ENCODE measurements at regions not wholly inside any gene's neighbourhood (a gene's known extent, or its start where the extent isn't known, plus 50 kb on each side); places are given as distances from the start of the nearest gene placed in this dataset.

DNA sequence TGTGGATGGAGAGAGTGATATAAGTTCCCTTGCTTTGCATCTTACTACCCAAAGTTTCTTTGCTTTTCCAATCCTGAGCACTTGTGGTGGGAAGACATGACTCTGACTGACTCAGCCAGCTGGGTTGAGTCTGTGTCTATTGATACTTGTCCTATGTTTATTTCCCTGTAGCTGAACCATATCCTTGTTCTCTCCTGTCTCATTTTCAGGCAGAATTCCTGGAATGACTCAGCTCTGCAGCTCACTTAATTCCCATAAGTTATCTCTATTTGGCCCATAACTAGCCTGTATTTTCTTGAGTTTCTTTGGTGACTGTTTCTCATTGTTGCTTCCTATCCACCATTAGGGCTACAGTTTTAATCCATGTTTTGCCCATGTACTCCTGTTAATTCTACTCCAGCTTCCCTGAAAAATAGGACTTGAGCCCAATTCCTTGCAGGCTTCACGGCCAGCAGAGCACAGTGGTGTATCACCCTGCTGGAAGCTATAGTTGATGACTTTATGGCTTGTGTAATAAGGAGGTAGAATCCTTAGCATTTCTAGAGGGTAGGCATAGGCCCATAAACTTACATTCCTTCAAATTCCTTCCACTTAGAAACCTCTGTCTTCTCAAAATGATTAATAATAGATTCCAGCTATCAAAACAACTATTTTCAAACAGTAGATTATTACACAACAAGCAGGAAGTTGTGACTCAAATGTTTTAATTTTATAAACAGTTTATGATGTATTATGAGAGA is 183.1 kb downstream of the TMTC3 start:
- H3K4me3 Mint-ChIP-seq = no peak overlapping the region

DNA sequence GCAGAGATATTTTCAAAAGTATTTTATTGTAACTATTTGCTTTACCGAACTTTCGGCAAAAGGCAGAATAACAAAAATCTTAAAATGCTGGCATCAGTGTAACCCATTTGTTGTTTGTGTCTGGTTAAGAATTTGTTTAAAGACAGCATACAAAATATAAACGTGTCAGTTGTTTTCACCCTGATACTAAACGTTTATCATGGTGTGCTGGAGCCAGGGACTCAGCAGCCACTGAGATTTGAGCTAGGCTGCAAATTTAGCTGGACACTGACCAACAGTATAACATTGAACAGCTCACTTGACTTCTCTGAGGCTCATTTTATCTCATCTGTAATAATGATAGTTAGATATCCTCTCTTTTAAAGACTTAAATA is 183.7 kb downstream of the TMTC3 start:
- no peak overlapping the region for H3K4me3 Mint-ChIP-seq
- no peak for ATAC-seq (replicated peaks; ENCODE audit: extremely low read depth, poor library complexity, severe bottlenecking)
- H3K36me3 Mint-ChIP-seq (ENCODE audit: insufficient read depth) = no peaks in the 10 kb centered on the region
- no peaks in the 10 kb centered on the region for H3K9me3 Mint-ChIP-seq
- H3K27ac Mint-ChIP-seq (ENCODE audit: low read depth) = no peak overlapping the region
- DNase-seq (ENCODE audit: low spot score in 2 of 2) = no peak
- no peaks in the 10 kb centered on the region for H3K4me1 Mint-ChIP-seq
- no peaks in the 10 kb centered on the region for H3K27me3 Mint-ChIP-seq

More for the DNA sequence above, 183.1 kb downstream of the TMTC3 start:
- DNase-seq (ENCODE audit: low spot score in 2 of 2) = no peak
- no peaks in the 10 kb centered on the region for H3K4me1 Mint-ChIP-seq
- no peaks in the 10 kb centered on the region for H3K27me3 Mint-ChIP-seq
- no peak for ATAC-seq (replicated peaks; ENCODE audit: extremely low read depth, poor library complexity, severe bottlenecking)
- H3K9me3 Mint-ChIP-seq = no peaks in the 10 kb centered on the region
- H3K27ac Mint-ChIP-seq (ENCODE audit: low read depth) = no peak overlapping the region
- H3K36me3 Mint-ChIP-seq (ENCODE audit: insufficient read depth) = no peaks in the 10 kb centered on the region

GRCh38 chr12:88327276-88327675 is 185.2 kb downstream of the TMTC3 start:
- H3K36me3 Mint-ChIP-seq (ENCODE audit: insufficient read depth) = no peaks in the 10 kb centered on the region
- no peaks in the 10 kb centered on the region for H3K9me3 Mint-ChIP-seq
- H3K27me3 Mint-ChIP-seq = no peaks in the 10 kb centered on the region

GRCh38 chr12:88328090-88328489 is 186.0 kb downstream of the TMTC3 start:
- H3K4me1 Mint-ChIP-seq = no peaks in the 10 kb centered on the region
- DNase-seq (ENCODE audit: low spot score in 2 of 2) = no peak
- no peak for ATAC-seq (replicated peaks; ENCODE audit: extremely low read depth, poor library complexity, severe bottlenecking)
- H3K36me3 Mint-ChIP-seq (ENCODE audit: insufficient read depth) = no peaks in the 10 kb centered on the region
- no peaks in the 10 kb centered on the region for H3K27me3 Mint-ChIP-seq
- no peak overlapping the region for H3K27ac Mint-ChIP-seq (ENCODE audit: low read depth)
- no peaks in the 10 kb centered on the region for H3K9me3 Mint-ChIP-seq
- H3K4me3 Mint-ChIP-seq = no peak overlapping the region

More at GRCh38 chr12:88327276-88327675, 185.2 kb downstream of the TMTC3 start:
- Mint-ChIP-seq H3K4me1 (no peaks in the 10 kb centered on the region), H3K4me3 (no peak overlapping the region), H3K27ac (ENCODE audit: low read depth) (no peak overlapping the region)
- ATAC-seq (replicated peaks; ENCODE audit: extremely low read depth, poor library complexity, severe bottlenecking) (no peak), DNase-seq (ENCODE audit: low spot score in 2 of 2) (no peak)

DNA sequence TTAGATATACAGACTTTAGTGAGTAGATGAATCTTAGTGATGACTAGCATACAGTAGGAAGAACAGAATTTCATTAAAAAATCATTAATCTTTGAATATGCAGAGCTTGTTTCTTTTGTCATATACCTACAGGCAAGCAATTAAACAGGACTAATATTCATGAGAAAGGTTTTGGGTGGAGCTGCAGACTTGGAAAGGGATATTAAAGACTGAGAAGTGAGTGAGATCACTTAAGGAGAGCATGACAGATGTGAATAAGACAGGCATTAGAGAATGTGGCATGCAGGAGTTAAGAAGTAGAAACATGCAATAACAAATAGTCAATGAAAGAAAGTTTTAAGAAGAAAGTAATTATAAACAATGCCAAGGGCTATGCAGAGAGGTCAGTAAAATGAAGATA is 187.7 kb downstream of the TMTC3 start:
- H3K27me3 Mint-ChIP-seq = no peaks in the 10 kb centered on the region

DNA sequence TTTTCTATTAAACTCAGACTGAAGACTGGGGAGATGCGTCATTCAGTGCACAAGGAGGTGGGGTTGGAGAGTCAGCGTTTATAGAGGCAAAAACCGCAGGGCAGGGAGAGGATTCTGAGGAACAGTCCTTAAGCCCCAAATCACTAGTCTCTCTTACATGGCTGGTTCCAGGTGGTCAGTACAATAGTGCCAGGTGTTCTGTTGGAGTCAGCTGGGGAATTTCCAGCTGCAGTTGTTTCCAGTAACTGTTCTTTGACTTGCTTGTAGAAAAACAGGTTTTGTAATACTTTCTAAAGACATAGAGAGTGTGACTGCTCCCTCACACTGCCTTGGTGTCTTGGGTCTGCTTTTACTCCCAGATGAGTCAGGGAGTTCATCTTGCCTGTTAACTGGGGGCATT is 192.2 kb downstream of the TMTC3 start:
- no peaks in the 10 kb centered on the region for H3K4me1 Mint-ChIP-seq
- H3K27me3 Mint-ChIP-seq = no peaks in the 10 kb centered on the region
- no peak overlapping the region for H3K27ac Mint-ChIP-seq (ENCODE audit: low read depth)
- no peak overlapping the region for H3K4me3 Mint-ChIP-seq
- DNase-seq (ENCODE audit: low spot score in 2 of 2) (no peak), ATAC-seq (replicated peaks; ENCODE audit: extremely low read depth, poor library complexity, severe bottlenecking) (no peak)
- H3K36me3 Mint-ChIP-seq (ENCODE audit: insufficient read depth) = no peaks in the 10 kb centered on the region
- H3K9me3 Mint-ChIP-seq = no peaks in the 10 kb centered on the region

More for the DNA sequence above, 187.7 kb downstream of the TMTC3 start:
- DNase-seq (ENCODE audit: low spot score in 2 of 2) (no peak), ATAC-seq (replicated peaks; ENCODE audit: extremely low read depth, poor library complexity, severe bottlenecking) (no peak)
- no peak overlapping the region for H3K27ac Mint-ChIP-seq (ENCODE audit: low read depth)
- no peaks in the 10 kb centered on the region for H3K4me1 Mint-ChIP-seq
- H3K36me3 Mint-ChIP-seq (ENCODE audit: insufficient read depth) = no peaks in the 10 kb centered on the region
- H3K4me3 Mint-ChIP-seq = no peak overlapping the region
- no peaks in the 10 kb centered on the region for H3K9me3 Mint-ChIP-seq

GRCh38 chr12:88336076-88336739 is 194.1 kb downstream of the TMTC3 start:
- DNase-seq (ENCODE audit: low spot score in 2 of 2) = no peak
- no peaks in the 10 kb centered on the region for H3K9me3 Mint-ChIP-seq
- H3K27ac Mint-ChIP-seq (ENCODE audit: low read depth) = no peak overlapping the region
- no peaks in the 10 kb centered on the region for H3K27me3 Mint-ChIP-seq
- no peaks in the 10 kb centered on the region for H3K4me1 Mint-ChIP-seq
- no peaks in the 10 kb centered on the region for H3K36me3 Mint-ChIP-seq (ENCODE audit: insufficient read depth)
- no peak overlapping the region for H3K4me3 Mint-ChIP-seq
- no peak for ATAC-seq (replicated peaks; ENCODE audit: extremely low read depth, poor library complexity, severe bottlenecking)

GRCh38 chr12:88338486-88338885 is 196.4 kb downstream of the TMTC3 start:
- H3K27me3 Mint-ChIP-seq = no peaks in the 10 kb centered on the region
- DNase-seq (ENCODE audit: low spot score in 2 of 2) (no peak), ATAC-seq (replicated peaks; ENCODE audit: extremely low read depth, poor library complexity, severe bottlenecking) (no peak)
- no peaks in the 10 kb centered on the region for H3K4me1 Mint-ChIP-seq
- no peaks in the 10 kb centered on the region for H3K9me3 Mint-ChIP-seq
- H3K27ac Mint-ChIP-seq (ENCODE audit: low read depth) = no peak overlapping the region
- H3K36me3 Mint-ChIP-seq (ENCODE audit: insufficient read depth) = no peaks in the 10 kb centered on the region
- no peak overlapping the region for H3K4me3 Mint-ChIP-seq

GRCh38 chr12:88339254-88339949 is 197.3 kb downstream of the TMTC3 start:
- no peak for DNase-seq (ENCODE audit: low spot score in 2 of 2)
- no peaks in the 10 kb centered on the region for H3K36me3 Mint-ChIP-seq (ENCODE audit: insufficient read depth)
- ATAC-seq (replicated peaks; ENCODE audit: extremely low read depth, poor library complexity, severe bottlenecking) = no peak
- no peaks in the 10 kb centered on the region for H3K27me3 Mint-ChIP-seq
- no peak overlapping the region for H3K4me3 Mint-ChIP-seq
- H3K9me3 Mint-ChIP-seq = no peaks in the 10 kb centered on the region
- no peak overlapping the region for H3K27ac Mint-ChIP-seq (ENCODE audit: low read depth)
- H3K4me1 Mint-ChIP-seq = no peaks in the 10 kb centered on the region

DNA sequence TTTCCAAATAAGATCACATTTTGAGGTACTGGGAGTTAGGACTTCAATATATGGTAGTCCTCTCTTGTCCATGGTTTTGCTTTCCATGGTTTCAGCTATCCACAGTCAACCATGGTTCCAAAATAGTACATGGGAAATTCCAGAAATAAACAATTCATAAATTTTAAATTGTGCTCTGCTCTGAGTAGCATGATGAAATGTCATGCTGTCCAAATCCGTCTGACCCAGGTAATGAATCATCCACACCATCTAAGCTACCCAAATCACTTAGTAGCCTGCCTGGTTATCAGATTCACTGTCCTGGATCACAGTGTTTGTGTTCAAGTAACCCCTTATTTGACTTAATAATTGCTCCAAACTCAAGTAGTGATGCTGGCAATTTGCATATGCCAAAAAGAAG is 197.9 kb downstream of the TMTC3 start:
- DNase-seq (ENCODE audit: low spot score in 2 of 2) (no peak), ATAC-seq (replicated peaks; ENCODE audit: extremely low read depth, poor library complexity, severe bottlenecking) (no peak)
- Mint-ChIP-seq H3K27me3 (no peaks in the 10 kb centered on the region), H3K4me1 (no peaks in the 10 kb centered on the region), H3K9me3 (no peaks in the 10 kb centered on the region), H3K27ac (ENCODE audit: low read depth) (no peak overlapping the region), H3K36me3 (ENCODE audit: insufficient read depth) (no peaks in the 10 kb centered on the region), H3K4me3 (no peak overlapping the region)

GRCh38 chr12:88342251-88342806 is 200.2 kb downstream of the TMTC3 start:
- Mint-ChIP-seq H3K27me3 (no peaks in the 10 kb centered on the region), H3K4me3 (no peak overlapping the region), H3K9me3 (no peaks in the 10 kb centered on the region), H3K27ac (ENCODE audit: low read depth) (no peak overlapping the region), H3K36me3 (ENCODE audit: insufficient read depth) (no peaks in the 10 kb centered on the region), H3K4me1 (no peaks in the 10 kb centered on the region)
- DNase-seq (ENCODE audit: low spot score in 2 of 2) (no peak), ATAC-seq (replicated peaks; ENCODE audit: extremely low read depth, poor library complexity, severe bottlenecking) (no peak)

DNA sequence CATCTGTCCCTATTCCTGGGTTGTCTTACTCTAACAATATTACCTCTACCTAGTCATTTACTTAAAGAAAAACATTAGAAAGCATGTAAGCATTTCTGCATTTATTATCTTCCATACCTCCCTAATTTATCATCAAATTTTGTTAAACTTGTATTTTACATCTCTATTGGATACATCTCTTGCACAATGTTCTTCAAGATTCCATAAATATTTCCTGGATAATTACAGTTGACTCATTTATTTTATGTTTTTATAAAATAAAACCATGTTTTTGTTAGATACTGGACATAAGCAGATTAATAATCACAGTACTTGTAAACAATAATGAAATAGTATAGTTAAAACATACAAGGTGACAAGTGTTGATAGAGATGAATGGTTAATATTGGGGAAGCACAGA is 209.0 kb downstream of the TMTC3 start:
- no peaks in the 10 kb centered on the region for H3K27me3 Mint-ChIP-seq
- DNase-seq (ENCODE audit: low spot score in 2 of 2) = no peak
- no peaks in the 10 kb centered on the region for H3K4me1 Mint-ChIP-seq
- H3K4me3 Mint-ChIP-seq = no peak overlapping the region
- H3K36me3 Mint-ChIP-seq (ENCODE audit: insufficient read depth) = no peaks in the 10 kb centered on the region
- ATAC-seq (replicated peaks; ENCODE audit: extremely low read depth, poor library complexity, severe bottlenecking) = no peak
- no peak overlapping the region for H3K27ac Mint-ChIP-seq (ENCODE audit: low read depth)
- peaks cover 5% of the 10 kb centered on the region for H3K9me3 Mint-ChIP-seq

DNA sequence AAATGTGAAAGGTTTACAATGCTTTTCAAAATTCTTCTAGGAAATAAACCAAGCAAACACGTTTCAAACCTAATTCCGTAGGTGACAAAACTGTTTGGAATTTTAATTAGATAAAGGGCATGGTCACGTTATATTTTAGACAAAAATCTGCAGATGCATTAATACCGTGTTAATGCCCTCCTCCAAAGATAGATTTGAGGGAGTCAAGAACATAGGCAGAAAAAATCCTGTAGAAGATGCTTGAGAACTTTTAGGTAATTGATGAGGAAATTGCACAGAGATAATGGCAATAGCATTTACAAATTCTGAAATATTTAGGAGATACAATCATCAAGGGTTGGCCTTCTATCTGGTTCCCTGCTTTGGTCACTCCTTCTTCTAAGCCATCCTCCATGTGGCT is 212.6 kb downstream of the TMTC3 start:
- Mint-ChIP-seq H3K27ac (ENCODE audit: low read depth) (no peak overlapping the region), H3K36me3 (ENCODE audit: insufficient read depth) (no peaks in the 10 kb centered on the region), H3K4me3 (no peak overlapping the region), H3K4me1 (no peaks in the 10 kb centered on the region), H3K27me3 (no peaks in the 10 kb centered on the region), H3K9me3 (no peaks in the 10 kb centered on the region)
- ATAC-seq (replicated peaks; ENCODE audit: extremely low read depth, poor library complexity, severe bottlenecking) = no peak
- no peak for DNase-seq (ENCODE audit: low spot score in 2 of 2)
